Kidney glomerular epithelial cell (primary cell): ENCODE measurements at regions not wholly inside any gene's neighbourhood (a gene's known extent, or its start where the extent isn't known, plus 50 kb on each side); places are given as distances from the start of the nearest gene placed in this dataset.

Experiments used
- DNase-seq: peaks from one replicate; lab custom pipeline; 2025; lab: John Stamatoyannopoulos, UW

DNA sequence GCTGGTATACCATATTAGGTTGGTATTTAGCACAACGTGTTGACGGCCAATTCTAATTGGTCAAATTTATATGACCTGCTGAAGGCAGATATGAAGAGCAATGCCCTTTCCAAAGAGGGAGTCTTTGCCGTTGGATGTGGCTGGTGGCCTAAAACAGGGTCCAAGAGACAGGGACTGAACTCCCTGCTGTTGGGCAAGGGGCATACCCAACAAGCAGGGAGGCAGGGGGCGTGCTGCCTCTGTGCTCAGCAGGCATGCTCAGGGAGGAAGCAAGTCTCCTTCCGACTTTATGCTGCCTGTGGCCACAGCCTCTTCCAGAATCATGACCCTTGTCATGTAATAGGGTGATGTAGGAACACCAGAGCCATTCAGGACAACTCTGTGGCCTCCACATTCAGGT, 167.7 kb upstream of the NPVF start:
- DNase-seq: no peak

- DNase-seq: no peak
Measured at GRCh38 chr7:25396668-25397067, 168.4 kb upstream of the NPVF start.

DNA sequence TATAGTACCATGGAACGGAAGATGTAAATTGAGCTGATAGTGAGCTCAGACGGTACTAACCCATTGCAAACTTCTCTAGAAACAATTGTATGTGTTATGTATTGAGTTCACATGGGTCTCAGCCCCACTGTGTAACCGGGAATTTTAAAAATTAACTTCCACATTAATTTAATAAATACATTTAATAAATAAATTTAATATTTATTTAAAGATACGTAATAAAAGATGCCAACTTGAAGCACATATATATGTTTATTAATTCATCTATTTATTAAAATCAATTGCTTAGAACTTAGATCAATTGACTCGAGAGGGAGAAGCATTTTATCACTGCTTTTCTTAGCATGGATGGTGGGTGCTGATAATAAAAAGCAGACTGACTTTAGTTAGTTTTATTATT, 170.1 kb upstream of the NPVF start:
- no peak for DNase-seq

- no peak for DNase-seq
Measured at GRCh38 chr7:25399000-25399750, 170.9 kb upstream of the NPVF start.

GRCh38 chr7:25402532-25402931, 174.2 kb upstream of the NPVF start:
- no peak for DNase-seq

DNA sequence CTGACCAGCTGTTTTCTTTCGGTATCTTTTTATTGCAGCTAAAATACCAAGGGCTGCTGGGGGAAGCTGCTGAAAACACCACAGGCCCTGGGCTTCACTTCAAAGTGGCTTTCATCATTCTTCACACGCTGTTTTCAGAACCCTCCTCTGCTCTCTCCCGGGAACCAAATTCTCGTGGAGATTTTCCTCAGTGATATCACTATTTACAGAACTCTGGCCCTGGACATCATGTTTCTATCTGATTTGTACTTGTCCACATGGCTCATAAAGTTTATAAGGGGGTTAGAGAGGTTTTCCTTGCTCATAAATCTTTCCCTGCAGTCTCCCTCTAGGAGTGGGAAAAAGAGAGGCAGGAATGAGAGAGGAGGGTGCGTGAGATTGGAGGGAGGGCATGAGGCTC, 177.4 kb upstream of the NPVF start:
- no peak for DNase-seq

- no peak for DNase-seq
Measured at GRCh38 chr7:25407053-25407452, 178.8 kb upstream of the NPVF start.

GRCh38 chr7:25408012-25408687, 179.9 kb upstream of the NPVF start:
- no peak for DNase-seq

GRCh38 chr7:25408876-25409275, 180.6 kb upstream of the NPVF start:
- no peak for DNase-seq

DNA sequence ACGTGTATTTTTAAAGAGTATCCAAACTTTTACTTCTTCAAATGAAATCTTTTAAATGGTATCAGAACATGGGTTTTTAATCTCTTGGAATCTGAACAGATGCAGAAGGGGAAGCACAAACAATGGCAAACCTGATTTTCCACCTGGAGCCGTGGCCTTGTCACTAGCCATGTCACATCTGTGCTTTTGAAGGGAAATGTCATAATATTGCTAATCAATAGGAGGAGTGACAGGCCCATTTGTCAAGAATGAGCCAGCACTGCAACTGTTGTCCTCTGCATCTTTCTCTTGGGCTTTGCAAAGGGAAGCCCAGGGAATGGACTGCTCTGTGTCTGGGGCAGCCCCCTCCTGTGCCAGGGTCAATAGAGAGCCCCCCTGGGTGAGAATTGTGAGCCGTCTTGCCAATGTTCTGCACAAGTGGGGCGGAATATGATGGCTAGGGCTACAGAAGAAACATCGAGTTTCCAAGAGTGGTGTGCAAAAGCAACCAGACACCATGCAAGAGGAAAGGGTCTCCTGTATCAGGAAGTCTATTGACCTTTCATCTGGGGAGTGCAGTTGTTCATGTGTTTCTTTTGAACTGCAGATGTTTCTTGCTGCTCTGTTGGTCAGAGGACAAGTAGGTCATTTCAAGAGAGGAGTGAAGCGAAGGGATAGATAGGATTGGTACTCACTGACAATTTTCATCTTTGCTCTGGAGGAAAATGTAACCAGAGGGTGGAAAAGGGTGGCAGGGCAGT, 181.8 kb upstream of the NPVF start:
- DNase-seq: no peak

GRCh38 chr7:25420771-25421170, 192.5 kb upstream of the NPVF start:
- DNase-seq: no peak

DNA sequence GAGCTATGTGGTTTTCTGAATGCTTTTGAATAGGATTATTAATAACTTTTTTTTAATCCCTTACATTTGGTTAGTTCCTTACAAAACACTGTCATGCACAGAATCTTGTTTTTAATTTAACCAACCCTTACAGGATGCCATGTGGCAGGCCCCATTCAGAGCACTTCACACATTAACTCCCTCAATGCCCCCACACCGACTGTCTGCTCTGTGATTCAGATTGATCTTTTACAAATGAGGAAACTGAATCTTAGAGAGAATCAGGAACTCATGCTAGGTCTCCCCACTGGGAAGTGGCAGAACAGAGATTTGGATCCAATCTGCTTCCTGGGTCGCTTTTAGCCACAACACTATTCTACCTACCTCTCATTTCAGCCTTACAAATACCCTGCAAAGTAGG, 195.8 kb upstream of the NPVF start:
- DNase-seq: no peak

GRCh38 chr7:25424855-25425254, 196.6 kb upstream of the NPVF start:
- DNase-seq: no peak

DNA sequence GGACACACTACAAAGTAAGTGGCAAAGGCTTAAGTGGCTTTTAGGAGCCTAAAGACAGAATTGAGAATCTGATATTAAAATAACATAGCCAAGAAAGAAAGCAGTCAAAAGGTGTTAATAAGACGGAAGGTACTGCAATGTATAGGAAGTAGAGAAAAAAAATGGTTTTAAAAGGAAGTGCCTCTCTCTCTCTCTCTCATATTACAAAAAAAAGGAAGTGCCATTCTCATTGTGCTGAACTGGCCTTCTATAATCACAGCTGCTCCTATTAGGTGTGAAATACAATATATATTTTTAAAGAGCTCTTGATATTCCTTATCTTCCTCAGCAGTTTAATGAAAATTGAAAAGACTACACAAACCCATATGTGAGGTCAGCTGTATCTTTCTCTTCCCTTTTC, 199.4 kb upstream of the NPVF start:
- no peak for DNase-seq

DNA sequence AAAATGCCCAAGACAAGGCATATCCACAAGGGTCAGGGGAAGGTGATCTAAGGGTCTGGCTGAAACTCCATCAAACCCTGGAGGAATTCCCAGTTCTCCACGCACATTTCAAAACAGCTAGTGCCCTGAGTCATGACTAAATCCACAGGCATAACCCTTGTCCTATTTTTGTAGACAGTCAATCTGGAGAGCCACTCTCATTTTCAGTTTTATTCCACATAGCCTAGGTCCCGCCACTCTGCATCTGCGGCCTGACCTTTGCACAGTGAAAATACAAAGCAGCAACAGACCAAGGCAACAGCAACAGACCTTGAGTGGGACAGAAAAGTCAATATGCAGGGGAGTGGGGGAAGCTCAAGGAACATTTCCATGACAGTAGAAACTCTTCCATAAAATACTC, 201.4 kb upstream of the NPVF start:
- DNase-seq: no peak

- DNase-seq: no peak
Measured at GRCh38 chr7:25430200-25430931, 202.1 kb upstream of the NPVF start.

DNA sequence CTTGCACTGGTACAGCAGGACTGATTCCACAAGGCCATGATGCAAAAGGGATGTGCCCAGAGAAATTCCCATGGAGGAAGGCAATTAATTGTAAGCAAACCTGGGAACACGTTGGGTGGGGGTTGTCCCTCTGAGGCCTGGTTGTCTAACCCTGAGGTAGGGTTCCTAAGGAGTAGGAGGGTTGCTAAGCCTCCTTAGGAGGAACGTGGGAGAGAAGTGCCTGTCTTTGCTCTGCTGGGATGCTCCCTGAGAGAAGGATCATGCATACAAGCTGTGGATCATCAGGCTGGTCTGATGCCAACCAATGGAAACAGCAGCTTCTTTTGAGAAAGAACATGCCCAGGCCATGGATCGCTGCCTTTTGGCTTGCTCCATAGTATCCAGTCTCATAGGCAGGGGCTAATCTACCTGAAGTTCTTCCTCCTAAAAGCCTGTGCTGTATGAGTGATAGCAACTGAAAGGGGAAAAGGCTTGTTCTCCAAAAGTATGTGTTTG, 203.7 kb upstream of the NPVF start:
- DNase-seq: no peak

- DNase-seq: no peak
Measured at GRCh38 chr7:25432807-25433206, 204.5 kb upstream of the NPVF start.

GRCh38 chr7:25436413-25436812, 208.1 kb upstream of the NPVF start:
- no peak for DNase-seq

- DNase-seq: no peak
Measured at GRCh38 chr7:25437308-25437707, 209.0 kb upstream of the NPVF start.

DNA sequence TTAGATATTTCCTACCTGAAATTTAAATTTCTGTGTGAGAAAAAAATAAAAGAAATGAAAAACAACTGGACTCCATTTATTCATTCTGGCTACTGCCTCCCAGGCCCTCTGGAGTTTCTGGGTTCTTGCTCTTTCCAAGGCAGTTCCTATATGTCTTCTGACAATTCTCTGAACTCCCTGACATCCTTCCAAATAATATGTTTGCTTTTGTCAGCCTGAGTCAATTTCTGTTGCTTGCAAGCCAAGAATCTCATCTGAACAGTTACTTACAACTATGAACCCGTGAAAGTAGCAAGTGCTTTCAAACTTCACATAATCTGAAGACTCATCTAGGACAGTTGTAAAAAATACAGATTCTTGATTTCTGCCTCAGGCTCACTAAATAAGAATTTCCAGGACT, 216.7 kb upstream of the NPVF start:
- DNase-seq: no peak

DNA sequence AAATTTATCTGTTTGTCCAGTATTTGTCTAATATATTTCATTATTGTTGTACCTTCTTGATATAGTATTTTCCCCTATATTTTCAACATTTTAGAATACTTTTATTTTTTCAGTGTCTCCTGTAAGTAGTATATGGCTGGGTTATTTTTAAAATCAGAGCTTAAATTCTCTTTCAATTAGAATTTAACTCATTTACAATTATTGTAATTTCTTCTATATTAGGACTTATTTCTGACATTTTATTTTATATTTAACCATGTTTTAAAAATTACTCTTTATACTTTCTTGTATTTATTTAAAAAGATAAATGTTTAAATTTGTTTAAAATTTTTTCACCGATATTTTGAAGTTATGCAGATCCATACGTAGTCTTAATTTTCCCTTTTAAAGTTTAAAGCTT, 220.0 kb upstream of the NPVF start:
- DNase-seq: no peak
